HK-2 (cell line): ENCODE measurements at regions not wholly inside any gene's neighbourhood (a gene's known extent, or its start where the extent isn't known, plus 50 kb on each side); places are given as distances from the start of the nearest gene placed in this dataset.
"Not testable (repeated sequence)": the region's sequence is repeated elsewhere in the genome, so short reads cannot be mapped to it uniquely, and the experiment has no call there.

Source experiments
- DNase-seq: peaks from one replicate; pipeline ENCODE4 v3.0.0-alpha.2; 2018; ENCODE audit not compliant: unreplicated experiment

DNA sequence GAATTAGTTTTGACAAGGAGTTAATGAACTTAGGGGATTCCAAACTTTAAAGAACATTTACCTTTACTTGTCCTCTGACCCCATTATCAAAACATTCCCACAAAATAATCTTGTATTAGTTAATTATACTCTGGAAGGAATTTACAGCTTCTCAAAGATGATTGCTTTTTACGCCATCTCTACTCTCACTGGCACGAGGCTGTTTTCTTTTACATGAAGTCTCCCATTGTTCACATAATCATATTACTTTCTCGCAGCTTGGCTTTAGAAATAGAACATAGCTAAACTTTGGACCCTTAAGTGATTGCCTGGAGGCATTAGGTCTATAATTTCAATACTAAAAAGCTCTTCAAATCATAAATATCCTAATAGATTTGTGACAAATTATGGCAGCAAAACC, 592.9 kb downstream of the TRIML1 start:
- no peak for DNase-seq

DNA sequence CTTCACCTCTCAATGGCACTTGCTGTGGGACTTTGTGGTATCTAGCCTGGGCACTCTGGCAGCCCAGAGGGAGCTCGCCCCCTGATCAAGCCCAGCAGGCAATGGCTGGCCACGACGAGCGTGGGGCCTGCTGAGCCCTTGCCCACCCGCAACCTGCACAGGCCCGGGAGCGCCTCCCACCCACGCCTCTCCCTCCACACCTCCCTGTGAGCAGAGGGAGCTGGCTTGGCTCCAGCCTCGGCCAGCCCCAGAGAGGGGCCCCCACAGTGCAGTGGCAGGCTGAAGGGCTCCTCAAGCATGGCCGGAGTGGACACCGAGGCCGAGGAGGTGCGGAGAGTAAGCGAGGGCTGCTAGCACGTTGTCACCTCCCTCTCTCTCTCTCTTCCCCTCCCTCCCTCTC, 595.8 kb downstream of the TRIML1 start:
- DNase-seq, result no peak

DNA sequence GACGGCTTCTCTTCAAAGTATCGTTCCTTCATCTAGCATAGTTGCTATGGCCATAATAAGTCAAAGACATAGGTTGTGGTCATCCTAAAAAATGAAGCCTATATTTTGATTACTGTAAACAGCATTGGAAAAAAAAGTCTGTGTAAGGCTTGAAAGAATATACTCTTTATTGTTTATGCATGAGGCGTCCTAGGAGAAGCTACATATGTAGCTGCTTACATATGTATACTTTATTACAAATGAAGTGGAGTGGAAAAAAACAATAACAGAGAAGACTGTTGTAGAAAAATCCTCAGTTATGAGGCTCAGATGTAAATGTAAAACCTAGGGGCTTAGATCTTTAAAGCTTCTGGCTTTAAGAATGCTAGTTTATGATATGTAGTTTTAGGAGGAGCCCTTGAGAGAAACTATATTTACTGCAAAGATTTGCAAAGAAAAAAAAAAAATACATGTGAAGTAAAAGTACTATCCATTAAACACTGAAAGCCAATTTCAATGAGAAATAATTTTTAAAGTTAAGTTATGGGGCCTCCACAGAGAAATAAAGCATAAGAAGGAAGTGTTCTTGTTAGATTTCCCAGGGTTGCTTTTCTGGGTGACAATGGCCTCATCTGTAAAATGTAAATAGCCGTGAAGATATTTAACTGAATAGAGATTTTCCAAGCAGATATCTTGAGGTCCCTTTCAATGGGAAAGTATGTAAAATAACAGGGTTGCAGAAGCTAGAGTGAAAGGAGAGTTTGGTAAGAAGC, 598.2 kb downstream of the TRIML1 start:
- no peak for DNase-seq

DNA sequence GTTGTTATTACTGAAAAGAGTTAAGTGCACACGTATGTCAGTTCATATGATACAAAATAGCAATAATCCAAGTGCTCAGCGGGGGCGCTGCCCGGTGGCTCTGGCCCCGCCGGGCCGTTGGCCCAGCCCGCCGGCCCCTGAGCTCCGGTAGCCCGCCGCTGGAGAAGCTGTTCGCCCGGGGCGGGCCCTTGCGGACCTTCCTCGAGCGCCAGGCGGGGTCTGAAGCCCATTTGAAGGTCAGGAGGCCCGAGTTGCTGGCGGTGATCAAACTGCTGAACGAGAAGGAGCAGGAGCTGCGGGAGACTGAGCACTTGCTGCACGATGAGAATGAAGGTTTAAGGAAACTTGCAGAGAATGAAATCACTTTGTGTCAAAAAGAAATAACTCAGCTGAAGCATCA, 599.0 kb downstream of the TRIML1 start:
- DNase-seq, result not testable (repeated sequence)

DNA sequence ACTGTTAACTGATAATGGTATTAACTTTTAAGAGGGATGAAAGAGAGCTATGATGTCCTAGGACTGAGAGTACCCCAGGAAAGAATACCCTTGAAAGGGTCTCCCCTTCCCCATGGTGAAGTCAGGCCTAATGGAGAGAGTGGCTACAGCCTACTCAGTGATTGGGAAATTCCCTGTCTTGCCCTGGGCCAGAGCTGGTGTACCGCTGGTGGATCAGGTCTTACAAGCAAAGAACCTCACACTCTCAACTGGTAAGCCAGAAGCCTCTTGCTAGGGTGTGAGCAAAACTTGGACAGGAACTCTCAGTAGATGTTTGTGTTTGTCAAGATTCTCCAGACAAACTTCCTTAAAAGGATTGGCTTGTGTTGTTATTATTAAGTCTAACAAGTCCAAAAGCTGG, 600.9 kb downstream of the TRIML1 start:
- DNase-seq, result not testable (repeated sequence)

DNA sequence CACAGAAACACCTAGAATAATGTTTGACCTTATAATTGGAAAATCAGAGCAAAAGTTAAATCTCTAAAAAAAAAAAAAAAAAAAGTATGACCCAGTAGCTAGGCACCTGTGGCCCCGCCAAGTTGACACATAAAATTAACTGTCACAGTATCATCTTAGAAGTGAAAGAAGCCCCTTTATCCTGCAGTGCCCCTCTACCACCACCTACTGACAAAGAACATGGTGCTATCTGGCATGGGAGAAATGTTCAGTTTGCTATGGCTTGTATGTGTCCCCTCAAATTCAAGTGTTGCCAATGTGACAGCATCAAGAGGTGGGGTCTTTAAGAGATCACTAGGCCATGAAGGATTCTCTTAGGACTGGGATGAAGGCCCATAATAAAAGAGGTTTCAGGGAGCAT, 601.5 kb downstream of the TRIML1 start:
- DNase-seq, result not testable (repeated sequence)

DNA sequence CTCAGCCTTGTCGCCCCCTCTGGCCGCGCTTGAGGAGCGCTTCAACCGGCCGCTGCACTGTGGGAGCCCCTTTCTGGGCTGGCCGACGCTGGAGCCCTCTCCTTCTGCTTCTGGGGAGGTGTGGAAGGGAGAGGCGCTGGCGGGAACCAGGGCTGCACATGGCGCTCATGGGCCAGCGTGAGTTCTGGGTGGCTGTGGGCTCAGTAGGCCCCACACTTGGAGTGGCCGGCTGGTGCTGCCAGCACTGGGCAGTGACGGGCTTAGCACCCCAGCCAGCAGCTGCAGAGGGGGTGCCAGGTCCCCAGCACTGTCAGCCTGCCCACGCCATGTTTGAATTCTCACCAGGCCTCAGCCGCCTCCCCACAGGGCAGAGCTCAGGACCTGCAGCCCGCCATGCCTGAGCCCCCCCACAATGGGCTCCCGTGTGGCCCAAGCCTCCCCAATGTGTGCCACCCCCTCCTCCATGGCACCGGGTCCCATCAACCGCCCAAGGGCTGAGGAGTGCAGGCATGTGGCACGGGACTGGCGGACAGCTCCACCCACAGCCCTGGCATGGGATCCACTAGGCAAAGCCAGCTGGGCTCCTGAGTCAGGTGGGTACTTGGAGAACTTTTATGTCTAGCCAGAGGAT, 615.2 kb downstream of the TRIML1 start:
- no peak for DNase-seq

DNA sequence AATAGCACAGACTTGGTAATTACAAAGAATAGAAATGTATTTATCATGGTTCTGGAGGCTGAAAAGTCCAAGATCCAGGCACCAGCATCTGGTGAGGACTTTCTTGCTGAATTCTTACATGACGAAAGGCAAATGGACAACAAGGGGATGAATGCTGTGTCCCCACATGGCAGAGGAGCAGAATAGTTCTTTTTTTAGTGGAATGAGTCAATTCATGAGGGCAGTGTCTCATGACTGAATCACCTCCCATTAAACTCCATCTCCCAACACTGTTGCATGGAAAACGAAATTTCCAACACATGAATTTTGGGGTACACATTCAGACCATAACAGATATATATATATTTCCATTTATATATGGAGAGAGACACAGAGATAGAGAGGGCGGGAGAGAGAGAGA, 628.3 kb downstream of the TRIML1 start:
- DNase-seq, result no peak

DNA sequence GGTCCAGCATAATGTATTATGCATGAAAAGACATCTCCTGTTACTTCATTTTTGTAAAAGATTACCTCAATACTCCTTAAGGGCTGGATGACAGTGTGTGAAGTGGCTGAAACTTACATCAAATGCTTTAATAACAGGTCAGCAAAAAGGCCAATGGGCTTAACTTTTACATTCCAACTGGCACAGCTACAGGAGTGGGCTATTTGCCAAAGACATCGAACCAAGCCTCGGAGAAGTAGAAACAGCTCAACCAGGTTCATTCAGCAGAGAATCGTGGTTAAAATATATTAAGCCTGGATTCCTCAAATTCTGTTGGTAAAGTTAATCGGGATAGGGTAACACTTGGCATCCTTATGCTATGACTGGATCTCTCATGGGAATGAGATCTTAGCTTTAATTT, 639.7 kb downstream of the TRIML1 start:
- peak; percentile 76 for DNase-seq

DNA sequence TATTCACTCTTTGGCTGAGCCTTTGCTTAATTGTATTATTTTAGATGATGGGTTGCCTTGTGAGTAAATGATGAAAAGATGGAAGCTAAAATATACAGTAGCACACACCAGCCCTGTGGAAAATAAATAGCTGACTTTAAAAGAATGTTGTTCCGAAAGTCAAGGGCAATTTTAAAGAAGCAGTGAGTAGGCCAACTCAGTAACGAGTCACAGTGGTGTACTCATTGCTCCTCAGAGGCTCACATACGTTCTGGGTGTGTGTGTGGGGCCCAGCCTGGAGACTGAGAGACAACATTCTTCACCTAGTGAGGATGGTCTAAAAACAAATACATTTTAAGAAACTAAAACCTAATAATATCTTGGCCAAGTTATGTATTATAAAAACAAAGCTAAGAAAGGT, 640.3 kb downstream of the TRIML1 start:
- DNase-seq, result peak; percentile 42

DNA sequence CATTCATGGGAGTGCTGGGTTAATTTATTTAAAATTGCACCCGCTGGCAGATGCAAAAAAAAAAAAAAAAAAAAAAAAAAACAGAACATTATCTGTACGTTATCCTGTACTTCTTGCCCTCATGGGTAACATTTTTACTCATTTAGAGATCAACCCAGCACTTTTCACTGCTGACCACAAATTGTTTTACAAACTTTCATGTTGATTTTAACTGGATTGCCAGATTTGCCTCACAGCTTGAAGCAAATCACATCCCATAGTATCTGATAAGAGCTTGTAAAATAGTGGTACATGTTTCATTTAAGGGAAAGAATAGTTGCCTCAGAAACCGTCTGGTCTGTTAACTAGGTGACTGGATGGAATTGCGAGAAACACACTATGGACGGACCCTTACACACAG, 640.8 kb downstream of the TRIML1 start:
- no peak for DNase-seq

DNA sequence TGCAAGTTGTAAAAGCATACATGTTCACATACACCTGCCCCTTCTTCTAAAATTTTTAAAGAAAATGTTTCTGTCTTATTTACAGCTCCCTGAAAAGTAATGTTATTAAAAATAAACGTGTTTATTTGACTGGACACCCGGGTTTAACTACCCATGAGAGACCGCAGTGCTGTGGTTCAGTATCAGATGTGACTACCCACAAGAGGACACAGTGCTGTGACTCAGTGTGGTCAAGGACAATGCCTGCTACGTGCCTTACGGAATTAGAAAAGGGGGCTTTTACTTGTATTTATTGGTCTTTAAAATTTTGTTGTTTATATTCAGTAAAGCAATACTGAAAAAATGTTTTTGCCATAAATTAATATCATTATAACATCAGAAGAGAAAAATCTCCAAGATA, 641.4 kb downstream of the TRIML1 start:
- DNase-seq, result peak; percentile 45

DNA sequence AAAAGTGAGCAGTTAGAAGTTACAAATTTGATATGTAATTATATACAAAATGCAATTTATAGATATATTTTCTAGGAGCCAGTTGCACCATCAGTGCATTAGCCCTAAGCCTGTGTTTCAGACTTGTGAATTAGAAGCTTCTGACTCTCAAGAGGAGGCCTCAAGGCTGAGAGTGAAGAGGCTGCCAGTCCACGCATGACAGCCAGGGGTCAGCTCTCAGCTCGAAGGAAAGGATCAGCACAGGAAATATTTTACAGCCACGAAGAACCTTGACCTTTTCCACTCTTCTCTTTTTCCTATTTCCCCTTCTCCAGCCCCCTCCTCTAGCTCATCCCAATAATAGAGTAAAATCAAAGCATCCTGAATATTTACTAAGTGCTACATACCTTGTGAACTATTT, 642.4 kb downstream of the TRIML1 start:
- no peak for DNase-seq

DNA sequence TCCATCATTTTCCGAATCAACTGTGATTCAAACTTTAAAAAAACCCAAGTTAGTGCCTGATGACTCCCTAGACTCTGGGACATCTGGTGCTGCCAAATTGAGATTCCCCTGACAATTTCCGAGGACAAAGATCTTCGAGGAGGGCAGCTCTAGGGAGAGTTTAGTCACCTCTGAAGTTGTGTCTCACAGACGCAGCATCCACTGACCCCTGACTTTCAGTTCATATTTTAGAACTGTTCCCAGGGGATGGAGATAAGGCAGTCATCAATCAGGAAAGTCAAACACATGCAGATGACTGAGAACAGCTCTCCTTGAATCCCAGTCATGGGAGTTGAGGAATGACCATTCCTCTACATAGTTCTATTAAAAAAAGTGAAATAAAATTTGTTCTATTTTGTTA, 643.9 kb downstream of the TRIML1 start:
- no peak for DNase-seq

DNA sequence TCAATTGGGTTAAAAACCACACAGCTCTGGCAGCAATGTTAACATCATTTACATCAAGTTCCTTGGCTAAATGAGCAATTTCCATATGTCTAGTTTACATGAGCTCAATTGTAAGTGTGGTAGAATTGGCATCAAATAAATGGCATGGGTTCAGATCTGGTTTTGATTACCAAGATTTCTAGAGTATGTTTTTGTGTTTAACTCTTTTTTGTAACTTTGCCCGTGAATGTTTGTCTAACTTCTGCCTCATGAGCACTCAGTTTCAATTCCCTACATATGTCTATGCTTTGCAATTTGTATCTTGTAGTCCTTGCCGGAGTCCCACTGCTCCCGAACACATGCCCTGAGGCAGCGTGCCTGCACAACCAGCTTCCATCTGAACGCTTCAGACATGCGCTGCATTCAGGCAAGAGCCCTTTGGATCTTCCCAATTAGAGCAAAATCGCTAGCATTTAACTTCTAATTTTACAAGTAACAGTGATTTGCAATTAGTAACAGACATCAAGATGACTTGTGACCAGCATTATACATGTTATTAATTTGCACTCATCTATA, 644.4 kb downstream of the TRIML1 start:
- no peak for DNase-seq

DNA sequence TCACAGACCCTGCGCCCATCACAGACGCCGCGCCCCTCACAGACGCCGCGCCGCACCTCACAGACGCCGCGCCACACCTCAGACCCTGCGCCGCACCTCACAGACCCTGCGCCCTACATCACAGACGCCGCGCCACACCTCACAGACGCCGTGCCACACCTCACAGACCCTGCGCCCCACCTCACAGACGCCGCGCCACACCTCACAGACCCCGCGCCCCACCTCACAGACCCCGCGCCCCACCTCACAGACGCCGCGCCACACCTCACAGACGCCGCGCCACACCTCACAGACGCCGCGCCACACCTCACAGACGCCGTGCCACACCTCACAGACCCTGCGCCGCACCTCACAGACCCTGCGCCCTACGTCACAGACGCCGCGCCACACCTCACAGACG, 657.4 kb downstream of the TRIML1 start:
- not testable (repeated sequence) for DNase-seq

DNA sequence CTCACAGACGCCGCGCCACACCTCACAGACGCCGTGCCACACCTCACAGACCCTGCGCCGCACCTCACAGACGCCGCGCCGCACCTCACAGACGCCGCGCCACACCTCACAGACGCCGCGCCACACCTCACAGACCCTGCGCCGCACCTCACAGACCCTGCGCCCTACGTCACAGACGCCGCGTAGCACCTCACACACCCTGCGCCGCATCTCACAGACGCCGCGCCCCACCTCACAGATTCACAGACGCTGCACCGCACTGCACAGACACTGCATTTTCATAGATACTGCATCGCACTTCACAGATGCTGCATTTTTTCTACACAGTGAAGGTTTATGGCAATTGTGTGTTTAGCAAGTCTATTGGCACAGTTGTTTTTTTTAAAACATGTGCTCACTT, 657.8 kb downstream of the TRIML1 start:
- DNase-seq, result not testable (repeated sequence)

DNA sequence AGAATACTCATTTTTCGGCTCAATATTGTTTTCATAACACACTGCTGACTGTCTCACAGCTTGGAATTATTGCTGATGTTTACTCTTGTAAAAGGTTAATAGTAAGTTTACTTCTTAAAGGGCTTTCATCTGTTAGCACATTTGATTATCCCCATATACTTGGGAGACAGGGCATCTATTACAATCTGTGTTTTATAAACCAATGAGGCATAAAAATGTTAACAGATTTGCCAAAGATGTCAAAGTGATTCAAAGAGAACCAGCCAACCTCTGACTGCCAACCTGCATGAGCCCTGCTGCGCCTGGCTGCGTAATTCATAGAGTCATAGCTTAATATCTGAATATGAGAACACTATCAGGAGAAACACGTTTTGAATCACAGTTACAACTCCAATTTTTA, 665.6 kb downstream of the TRIML1 start:
- no peak for DNase-seq

DNA sequence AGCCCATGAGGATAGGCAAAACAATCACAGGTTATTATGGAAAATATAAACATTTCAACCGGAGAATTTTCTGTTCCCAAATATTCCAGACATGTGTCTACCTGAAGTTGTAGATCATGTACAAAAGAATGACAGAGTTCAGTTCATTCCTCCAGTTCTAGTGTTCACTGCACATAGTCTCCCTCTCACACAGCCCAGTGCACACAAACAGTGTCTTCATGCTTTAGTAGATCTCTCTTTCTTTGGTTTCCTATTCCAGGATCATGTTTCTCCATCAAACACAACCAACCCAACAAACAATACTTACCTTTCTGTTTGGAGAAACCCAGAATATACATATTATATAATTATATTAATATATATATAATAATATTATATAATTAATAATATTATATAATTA, 671.9 kb downstream of the TRIML1 start:
- no peak for DNase-seq

DNA sequence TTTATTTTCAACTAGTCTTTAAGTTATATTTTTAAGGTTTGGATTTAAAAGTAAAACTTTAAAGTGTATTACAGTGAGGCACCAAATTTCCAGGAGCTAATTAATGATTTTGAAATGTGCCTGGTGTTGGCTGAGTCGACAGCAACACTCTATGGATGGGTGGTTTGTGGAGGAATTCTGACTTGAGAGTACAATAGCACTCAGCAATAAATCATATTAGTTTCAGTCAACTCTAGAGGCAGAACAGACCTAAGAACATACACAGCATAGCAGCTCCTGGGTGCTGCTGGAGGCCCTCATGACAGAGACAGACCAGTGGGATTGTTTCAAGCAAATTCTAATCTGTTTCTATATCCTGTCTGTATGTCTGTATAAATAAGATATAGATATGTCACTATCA, 673.4 kb downstream of the TRIML1 start:
- no peak for DNase-seq

DNA sequence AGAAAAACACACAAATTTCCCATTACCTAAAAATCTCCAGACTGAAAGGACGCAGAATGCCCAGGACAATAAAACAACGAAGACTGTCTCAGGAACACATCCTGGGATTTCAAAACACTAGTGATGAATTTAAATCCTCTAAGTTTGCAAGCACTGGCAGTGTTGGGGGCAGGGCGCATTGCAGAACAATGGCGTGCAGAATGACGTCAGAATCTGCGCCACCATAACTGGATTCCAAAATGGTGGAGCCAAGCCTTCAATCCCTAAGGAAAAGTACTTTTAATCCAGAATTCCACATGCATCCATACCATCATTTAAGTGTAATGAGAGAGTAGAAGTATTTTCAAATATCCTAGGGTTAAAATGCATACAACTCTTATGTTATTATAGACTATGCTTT, 679.1 kb downstream of the TRIML1 start:
- no peak for DNase-seq

DNA sequence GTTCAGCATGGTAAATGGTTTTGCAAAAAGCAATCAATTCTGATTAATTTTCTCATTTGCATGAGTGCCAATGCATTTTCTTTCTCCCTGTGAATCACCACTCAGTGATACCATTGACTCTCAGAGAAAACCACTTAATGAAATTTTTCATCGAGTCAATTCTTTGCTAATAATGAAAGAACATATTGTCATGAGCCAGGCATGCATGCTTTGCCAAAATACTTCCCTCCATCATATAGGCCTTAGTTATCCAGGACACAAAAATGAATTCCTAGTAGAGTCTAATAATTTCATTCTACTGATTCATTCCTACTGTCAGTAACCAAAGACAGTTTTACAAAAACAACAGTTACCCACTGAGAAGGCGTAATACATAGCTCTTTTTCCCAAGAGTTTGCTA, 680.0 kb downstream of the TRIML1 start:
- DNase-seq, result no peak

DNA sequence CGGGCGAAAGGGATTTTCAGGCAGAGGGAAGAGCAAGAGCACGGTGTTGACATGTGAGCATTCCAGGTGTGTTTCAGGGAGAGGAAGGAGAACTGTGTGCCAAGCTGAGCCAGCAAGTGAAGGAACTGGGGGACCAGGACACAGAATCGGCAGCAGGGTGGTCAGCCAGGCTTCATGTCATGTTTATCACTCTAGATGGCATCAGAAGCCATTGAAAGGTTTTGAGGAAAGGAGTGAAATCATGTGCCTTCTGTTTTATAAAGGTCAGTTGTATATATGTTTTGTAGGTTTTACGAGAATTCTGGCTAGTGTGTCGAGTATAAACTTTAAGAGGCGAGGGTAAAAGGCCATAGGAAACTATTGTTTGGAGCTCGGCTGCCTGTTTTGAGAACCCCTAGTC, 682.3 kb downstream of the TRIML1 start:
- DNase-seq, result no peak
